ENCODE measurements at regions not wholly inside any gene's neighbourhood (a gene's known extent, or its start where the extent isn't known, plus 50 kb on each side); places are given as distances from the start of the nearest gene placed in this dataset.

GRCh38 chr1:200311256-200311655 lies 98.6 kb downstream of the ZNF281 start:
- TF ChIP-seq POLR2AphosphoS5 (IDR thresholded peaks at IDR 0.05): no peak
- TF ChIP-seq CTCF (IDR thresholded peaks at IDR 0.05 in 8 of 11, conservative IDR thresholded peaks at IDR 0.05 in 3 of 11): no peak
- no peak for TF ChIP-seq POLR2A (IDR thresholded peaks at IDR 0.05)
